ENCODE measurements at regions not wholly inside any gene's neighbourhood (a gene's known extent, or its start where the extent isn't known, plus 50 kb on each side); places are given as distances from the start of the nearest gene placed in this dataset.

DNA sequence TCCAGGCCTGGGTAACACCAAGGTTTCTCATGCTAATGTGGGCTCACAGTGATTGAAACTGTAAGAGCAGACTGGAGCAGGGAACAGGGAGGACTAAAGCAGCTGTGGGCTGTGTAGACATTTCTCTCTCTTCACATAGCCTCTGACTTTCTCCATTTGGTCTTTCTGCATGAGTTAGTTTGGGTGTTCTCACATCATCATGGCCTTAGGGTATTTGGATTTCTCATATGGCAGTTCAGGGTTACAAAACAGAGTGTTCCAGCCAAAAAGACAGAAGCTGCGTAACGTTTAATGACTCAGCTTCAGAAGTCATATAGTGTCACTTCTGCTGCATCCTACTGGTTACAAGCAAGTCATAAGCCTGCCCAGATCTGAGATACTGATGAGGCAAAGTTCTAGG, 52.0 kb upstream of the OSBPL8 start:
- in situ Hi-C loops (cut with MboI; ENCODE audit: low sequenced_read_pairs): no loop called here

DNA sequence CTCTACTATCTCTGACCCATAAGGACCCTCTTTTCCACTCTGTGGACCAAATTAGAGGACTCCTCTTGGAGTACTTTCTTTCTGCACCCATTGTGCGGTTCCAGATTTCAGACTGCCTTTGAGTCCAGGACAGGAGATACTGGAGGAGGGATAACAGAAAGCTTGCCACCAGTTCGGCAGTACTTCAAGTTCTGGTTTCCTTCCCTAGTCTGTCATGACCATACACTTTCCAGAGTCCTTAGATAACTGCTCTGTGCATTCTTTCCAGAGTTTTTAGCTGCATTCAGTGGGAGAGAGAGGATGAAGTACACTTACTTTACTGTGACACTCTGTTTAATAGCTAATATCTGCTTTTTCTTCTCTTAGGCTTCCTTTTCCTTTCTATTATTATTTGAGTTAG, 54.8 kb upstream of the OSBPL8 start:
- in situ Hi-C loops (cut with MboI; ENCODE audit: low sequenced_read_pairs): no loop called here

GRCh38 chr12:76618031-76618430, 58.5 kb upstream of the OSBPL8 start:
- in situ Hi-C loops (cut with MboI; ENCODE audit: low sequenced_read_pairs): no loop called here

DNA sequence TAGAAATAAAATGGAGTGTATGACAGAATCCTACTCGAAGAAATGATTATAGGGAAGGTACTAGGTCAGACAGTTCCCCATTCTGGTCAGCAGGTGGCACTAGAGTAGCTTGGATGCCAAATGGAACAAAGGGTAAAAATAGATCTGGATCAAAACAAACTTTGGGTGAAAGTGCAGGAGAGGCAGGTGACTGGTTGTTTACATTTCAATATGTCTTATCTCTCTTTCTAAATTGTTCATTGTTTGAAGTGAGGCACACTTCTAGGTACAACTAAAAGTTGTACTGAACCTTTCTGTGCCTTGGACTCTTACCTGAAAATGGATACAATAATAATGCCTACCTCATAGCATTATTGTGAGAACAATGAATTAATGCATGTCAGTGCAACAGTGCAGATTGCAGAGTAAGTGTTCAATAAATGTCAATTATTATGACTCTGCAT, 62.0 kb upstream of the OSBPL8 start:
- in situ Hi-C loops (cut with MboI; ENCODE audit: low sequenced_read_pairs): no loop called here

- in situ Hi-C loops (cut with MboI; ENCODE audit: low sequenced_read_pairs): no loop called here
Observed at GRCh38 chr12:76622351-76622750, 62.8 kb upstream of the OSBPL8 start.

DNA sequence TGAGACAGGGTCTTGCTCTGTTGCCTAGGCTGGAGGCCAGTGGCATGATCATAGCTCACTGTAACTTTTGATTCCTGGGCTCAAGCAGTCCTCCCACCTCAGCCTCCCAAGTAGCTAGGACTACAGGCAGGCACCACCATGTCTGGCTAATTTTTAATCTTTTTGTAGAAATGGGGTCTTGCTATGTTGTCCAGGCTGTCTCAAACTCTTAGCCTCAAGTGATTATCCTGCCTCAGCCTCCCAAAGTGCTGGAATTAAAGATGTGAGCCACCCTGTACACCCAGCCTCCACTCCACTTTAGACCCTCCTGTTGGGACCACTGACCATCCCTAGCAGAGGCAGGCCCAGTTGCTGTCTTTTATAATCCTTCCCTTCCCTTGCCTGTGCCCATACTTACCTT, 63.3 kb upstream of the OSBPL8 start:
- in situ Hi-C loops (cut with MboI; ENCODE audit: low sequenced_read_pairs): no loop called here

- in situ Hi-C loops (cut with MboI; ENCODE audit: low sequenced_read_pairs): no loop called here
Observed at GRCh38 chr12:76623931-76624330, 64.4 kb upstream of the OSBPL8 start.

DNA sequence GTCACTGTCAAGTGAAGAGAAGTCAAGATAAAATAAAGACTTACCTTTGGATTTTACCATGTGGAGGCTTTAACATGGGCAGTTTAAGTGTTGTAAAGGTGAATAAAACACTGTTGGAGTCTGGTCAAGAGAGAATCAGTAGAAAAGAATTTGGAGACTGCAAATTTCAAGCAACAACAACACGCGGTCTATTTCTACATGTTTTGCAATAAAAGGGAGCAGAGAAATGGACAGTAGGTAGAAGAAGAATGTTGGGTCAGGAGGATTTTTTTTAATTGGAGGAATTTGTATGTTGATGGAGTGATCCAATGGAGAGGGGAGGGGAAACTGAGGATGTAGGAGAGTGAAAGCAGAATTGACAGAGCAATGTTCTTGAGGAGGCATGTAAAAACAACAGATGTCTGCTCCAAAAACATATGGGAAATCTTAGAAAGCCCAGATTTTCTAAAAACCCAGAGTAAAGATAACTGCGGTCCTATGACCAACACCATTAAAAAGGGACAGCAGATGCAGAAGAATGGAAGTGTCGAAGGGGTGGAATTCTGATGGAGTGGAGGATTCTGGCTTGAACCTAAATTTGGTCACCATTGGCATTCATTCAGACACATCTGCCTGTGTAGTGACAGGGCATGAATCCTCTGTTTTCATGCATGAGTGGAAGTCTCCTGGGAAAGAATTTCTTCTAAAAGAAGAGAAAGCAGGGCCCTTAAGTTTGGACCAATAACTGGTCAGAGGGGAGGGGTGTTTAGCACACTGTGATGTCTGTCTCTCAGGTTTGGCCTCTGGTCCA, 68.0 kb upstream of the OSBPL8 start:
- in situ Hi-C loops (cut with MboI; ENCODE audit: low sequenced_read_pairs): loop anchor here (25.0 kb wide), 1 partner anchor 160 kb away; no protein-coding TSS in a partner anchor

- in situ Hi-C loops (cut with MboI; ENCODE audit: low sequenced_read_pairs): loop anchor here (25.0 kb wide), 1 partner anchor 159 kb away; no protein-coding TSS in a partner anchor
Observed at GRCh38 chr12:76628745-76629144, 69.2 kb upstream of the OSBPL8 start.

- in situ Hi-C loops (cut with MboI; ENCODE audit: low sequenced_read_pairs): loop anchor here (25.0 kb wide), 1 partner anchor 156 kb away; no protein-coding TSS in a partner anchor
Observed at GRCh38 chr12:76631741-76632140, 72.2 kb upstream of the OSBPL8 start.

- in situ Hi-C loops (cut with MboI; ENCODE audit: low sequenced_read_pairs): loop anchor here (25.0 kb wide), 1 partner anchor 154 kb away; no protein-coding TSS in a partner anchor
Observed at GRCh38 chr12:76633415-76633814, 73.8 kb upstream of the OSBPL8 start.

DNA sequence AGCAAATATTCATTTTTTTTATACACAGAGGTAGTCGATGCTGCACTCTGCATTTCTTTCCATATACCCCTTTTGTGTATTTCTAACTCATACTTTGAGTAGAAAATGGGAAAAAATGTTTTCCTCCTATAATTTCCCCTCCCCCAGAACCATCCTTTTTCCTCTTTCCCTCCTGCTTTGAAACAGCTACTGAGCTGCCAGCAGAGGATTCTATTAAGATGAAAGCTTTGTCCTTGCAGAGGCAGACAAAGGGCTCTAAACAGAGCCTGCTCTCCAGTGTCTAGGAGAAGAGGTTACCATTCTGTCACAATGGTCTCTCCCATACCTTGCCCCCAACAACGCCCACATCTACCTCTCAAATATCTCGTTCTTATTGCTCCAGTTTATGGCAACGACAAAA, 74.6 kb upstream of the OSBPL8 start:
- in situ Hi-C loops (cut with MboI; ENCODE audit: low sequenced_read_pairs): loop anchor here (25.0 kb wide), 1 partner anchor 153 kb away; no protein-coding TSS in a partner anchor

- in situ Hi-C loops (cut with MboI; ENCODE audit: low sequenced_read_pairs): loop anchor here (25.0 kb wide), 1 partner anchor 151 kb away; no protein-coding TSS in a partner anchor
Observed at GRCh38 chr12:76636121-76636692, 76.6 kb upstream of the OSBPL8 start.

DNA sequence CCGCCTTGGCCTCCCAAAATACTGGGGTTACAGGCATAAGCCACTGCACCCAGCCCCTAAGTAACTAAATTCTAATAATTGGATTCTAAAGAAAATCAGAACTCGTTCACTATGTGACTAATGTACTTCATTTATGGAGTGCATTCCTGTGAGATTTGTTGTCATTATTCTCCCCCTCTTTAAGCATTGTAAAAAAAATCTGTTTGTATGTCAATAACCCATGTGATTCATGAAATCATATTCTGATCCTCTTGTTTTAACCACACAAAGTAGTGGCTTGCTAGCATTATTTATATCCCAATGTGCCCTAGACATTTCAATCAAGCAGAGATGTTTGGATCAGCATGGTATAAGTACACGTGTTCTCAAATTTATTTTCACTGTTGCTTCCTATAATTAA, 78.2 kb upstream of the OSBPL8 start:
- in situ Hi-C loops (cut with MboI; ENCODE audit: low sequenced_read_pairs): loop anchor here (25.0 kb wide), 1 partner anchor 149 kb away; no protein-coding TSS in a partner anchor

GRCh38 chr12:76639646-76640045, 80.1 kb upstream of the OSBPL8 start:
- in situ Hi-C loops (cut with MboI; ENCODE audit: low sequenced_read_pairs): loop anchor here (25.0 kb wide), 1 partner anchor 148 kb away; no protein-coding TSS in a partner anchor

DNA sequence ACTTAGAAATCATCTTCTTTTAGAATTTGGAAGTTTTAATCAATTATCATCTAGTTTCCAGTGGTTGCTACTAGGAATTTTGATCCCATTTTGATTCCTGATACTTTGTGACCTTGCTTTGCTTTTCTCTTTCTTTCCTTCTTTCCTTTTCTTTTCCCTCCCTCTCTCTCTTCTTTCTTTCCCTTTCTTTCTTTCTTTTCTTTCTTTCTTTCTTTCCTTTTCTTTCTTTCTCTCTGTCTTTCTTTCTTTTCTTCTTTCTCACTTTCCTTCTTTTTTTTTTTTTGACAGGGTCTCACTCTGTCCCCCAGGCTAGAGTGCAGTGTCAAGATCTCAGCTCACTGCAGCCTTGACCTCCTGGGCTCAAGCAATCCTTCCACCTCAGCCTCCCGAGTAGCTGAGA, 81.5 kb upstream of the OSBPL8 start:
- in situ Hi-C loops (cut with MboI; ENCODE audit: low sequenced_read_pairs): loop anchor here (25.0 kb wide), 1 partner anchor 146 kb away; no protein-coding TSS in a partner anchor

GRCh38 chr12:76641961-76642360, 82.4 kb upstream of the OSBPL8 start:
- in situ Hi-C loops (cut with MboI; ENCODE audit: low sequenced_read_pairs): loop anchor here (25.0 kb wide), 1 partner anchor 145 kb away; no protein-coding TSS in a partner anchor

- in situ Hi-C loops (cut with MboI; ENCODE audit: low sequenced_read_pairs): loop anchor here (25.0 kb wide), 1 partner anchor 144 kb away; no protein-coding TSS in a partner anchor
Observed at GRCh38 chr12:76643438-76643837, 83.9 kb upstream of the OSBPL8 start.

DNA sequence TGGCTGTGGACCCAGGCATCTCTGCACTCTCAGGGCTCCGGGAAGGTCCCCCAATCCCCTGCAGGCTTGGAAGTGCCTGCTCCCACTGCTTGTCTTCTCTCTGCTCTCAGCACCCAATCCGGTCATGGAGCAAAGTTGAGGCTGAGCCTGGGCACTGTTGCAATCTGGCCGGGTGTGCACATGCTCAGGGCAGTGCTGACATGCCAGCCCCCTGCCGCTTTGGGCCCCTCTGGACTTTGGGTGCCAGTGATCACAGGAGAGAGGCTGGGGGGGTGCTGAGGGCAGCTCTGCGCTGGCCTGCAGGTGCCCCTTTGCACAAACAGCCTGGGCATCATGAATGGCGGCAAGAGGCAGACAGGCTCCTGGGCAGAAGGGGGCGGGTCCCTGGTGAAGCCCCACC, 85.4 kb upstream of the OSBPL8 start:
- in situ Hi-C loops (cut with MboI; ENCODE audit: low sequenced_read_pairs): loop anchor here (25.0 kb wide), 1 partner anchor 142 kb away; no protein-coding TSS in a partner anchor

DNA sequence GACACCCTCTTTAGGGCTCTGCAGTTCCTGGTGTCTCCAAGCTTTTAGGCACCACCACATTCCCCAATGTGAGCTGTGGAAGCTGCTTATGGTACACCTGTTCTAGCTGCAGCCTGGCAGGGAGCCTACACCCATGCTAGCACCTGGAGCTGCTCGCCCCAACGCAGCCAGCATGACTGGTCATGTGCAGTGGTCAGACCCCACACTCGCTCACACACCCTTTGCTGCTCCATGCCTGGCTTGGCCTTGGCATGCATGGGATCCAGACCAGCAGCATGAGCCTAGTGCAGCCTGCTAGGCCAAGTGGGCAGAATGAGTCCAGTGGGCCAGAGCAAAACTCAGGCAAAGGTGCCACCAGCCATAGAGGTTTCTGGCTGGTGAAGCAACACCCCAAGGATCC, 86.4 kb upstream of the OSBPL8 start:
- in situ Hi-C loops (cut with MboI; ENCODE audit: low sequenced_read_pairs): loop anchor here (25.0 kb wide), 1 partner anchor 141 kb away; no protein-coding TSS in a partner anchor

DNA sequence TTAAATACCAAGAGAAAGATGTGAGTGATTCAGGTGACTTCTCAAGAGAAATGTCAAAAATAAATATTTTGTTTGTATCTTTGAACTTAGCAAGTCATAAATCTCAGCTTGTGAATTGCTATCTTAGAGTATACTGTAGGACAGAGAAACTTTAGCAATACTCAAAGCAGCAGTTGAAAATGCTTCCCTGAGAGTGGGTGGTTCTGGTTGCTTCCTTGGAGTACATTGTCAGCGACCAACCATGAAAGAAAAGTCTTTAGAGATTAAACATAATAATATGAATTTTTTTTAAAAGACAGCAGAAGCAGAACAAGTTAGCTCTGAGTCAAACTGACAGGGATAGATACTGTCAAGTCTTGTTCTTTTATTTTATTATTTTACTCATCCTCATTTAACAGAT, 86.8 kb upstream of the OSBPL8 start:
- in situ Hi-C loops (cut with MboI; ENCODE audit: low sequenced_read_pairs): loop anchor here (25.0 kb wide), 1 partner anchor 141 kb away; no protein-coding TSS in a partner anchor

Data from hTERT RPE-1 (cell line).